ENCODE measurements at regions not wholly inside any gene's neighbourhood (a gene's known extent, or its start where the extent isn't known, plus 50 kb on each side); places are given as distances from the start of the nearest gene placed in this dataset.
"Not testable (repeated sequence)": the region's sequence is repeated elsewhere in the genome, so short reads cannot be mapped to it uniquely, and the experiment has no call there.

- in situ Hi-C loops (cut with HindIII; ENCODE audit: low sequenced_read_pairs) = no loop called here
Observed at GRCh38 chr20:4444404-4444803, 195.3 kb upstream of the ADRA1D start.

- in situ Hi-C loops (cut with HindIII; ENCODE audit: low sequenced_read_pairs) = no loop called here
Observed at GRCh38 chr20:4443016-4443415, 193.9 kb upstream of the ADRA1D start.

- in situ Hi-C loops (cut with HindIII; ENCODE audit: low sequenced_read_pairs) = no loop called here
Observed at GRCh38 chr20:4441871-4442270, 192.8 kb upstream of the ADRA1D start.

GRCh38 chr20:4441191-4441590 is 192.1 kb upstream of the ADRA1D start:
- in situ Hi-C loops (cut with HindIII; ENCODE audit: low sequenced_read_pairs) = no loop called here

- in situ Hi-C loops (cut with HindIII; ENCODE audit: low sequenced_read_pairs) = no loop called here
Observed at GRCh38 chr20:4439461-4439860, 190.4 kb upstream of the ADRA1D start.

- in situ Hi-C loops (cut with HindIII; ENCODE audit: low sequenced_read_pairs) = no loop called here
Observed at GRCh38 chr20:4437131-4437530, 188.0 kb upstream of the ADRA1D start.

- in situ Hi-C loops (cut with HindIII; ENCODE audit: low sequenced_read_pairs) = no loop called here
Observed at GRCh38 chr20:4435671-4436455, 186.8 kb upstream of the ADRA1D start.

- in situ Hi-C loops (cut with HindIII; ENCODE audit: low sequenced_read_pairs) = no loop called here
Observed at GRCh38 chr20:4435225-4435624, 186.1 kb upstream of the ADRA1D start.

GRCh38 chr20:4434681-4435080 is 185.6 kb upstream of the ADRA1D start:
- in situ Hi-C loops (cut with HindIII; ENCODE audit: low sequenced_read_pairs) = no loop called here

- in situ Hi-C loops (cut with HindIII; ENCODE audit: low sequenced_read_pairs) = no loop called here
Observed at GRCh38 chr20:4431446-4431845, 182.4 kb upstream of the ADRA1D start.

- in situ Hi-C loops (cut with HindIII; ENCODE audit: low sequenced_read_pairs) = not testable (repeated sequence)
Observed at GRCh38 chr20:4430826-4431225, 181.7 kb upstream of the ADRA1D start.

GRCh38 chr20:4427940-4428586 is 179.0 kb upstream of the ADRA1D start:
- in situ Hi-C loops (cut with HindIII; ENCODE audit: low sequenced_read_pairs) = no loop called here

- in situ Hi-C loops (cut with HindIII; ENCODE audit: low sequenced_read_pairs) = no loop called here
Observed at GRCh38 chr20:4418141-4418540, 169.1 kb upstream of the ADRA1D start.

GRCh38 chr20:4415281-4415680 is 166.2 kb upstream of the ADRA1D start:
- in situ Hi-C loops (cut with HindIII; ENCODE audit: low sequenced_read_pairs) = no loop called here

- in situ Hi-C loops (cut with HindIII; ENCODE audit: low sequenced_read_pairs) = no loop called here
Observed at GRCh38 chr20:4413314-4414049, 164.4 kb upstream of the ADRA1D start.

- in situ Hi-C loops (cut with HindIII; ENCODE audit: low sequenced_read_pairs) = no loop called here
Observed at GRCh38 chr20:4412216-4412615, 163.1 kb upstream of the ADRA1D start.

- in situ Hi-C loops (cut with HindIII; ENCODE audit: low sequenced_read_pairs) = no loop called here
Observed at GRCh38 chr20:4411744-4412143, 162.7 kb upstream of the ADRA1D start.

- in situ Hi-C loops (cut with HindIII; ENCODE audit: low sequenced_read_pairs) = loop anchor here (5.0 kb wide), 3 partner anchors 49 to 84 kb away; no protein-coding TSS in a partner anchor
Observed at GRCh38 chr20:4406627-4407026, 157.5 kb upstream of the ADRA1D start.

- in situ Hi-C loops (cut with HindIII; ENCODE audit: low sequenced_read_pairs) = no loop called here
Observed at GRCh38 chr20:4401601-4402000, 152.5 kb upstream of the ADRA1D start.

- in situ Hi-C loops (cut with HindIII; ENCODE audit: low sequenced_read_pairs) = no loop called here
Observed at GRCh38 chr20:4384961-4385360, 135.9 kb upstream of the ADRA1D start.

- in situ Hi-C loops (cut with HindIII; ENCODE audit: low sequenced_read_pairs) = no loop called here
Observed at GRCh38 chr20:4383961-4384360, 134.9 kb upstream of the ADRA1D start.

GRCh38 chr20:4375881-4376280 is 126.8 kb upstream of the ADRA1D start:
- in situ Hi-C loops (cut with HindIII; ENCODE audit: low sequenced_read_pairs) = loop anchor here (10.0 kb wide), 1 partner anchor 189 kb away; no protein-coding TSS in a partner anchor

Data from endothelial cell of hepatic sinusoid (primary cell).